K562 (cell line): ENCODE measurements at regions not wholly inside any gene's neighbourhood (a gene's known extent, or its start where the extent isn't known, plus 50 kb on each side); places are given as distances from the start of the nearest gene placed in this dataset.

Experiments used
- TAF15 ChIP-seq: fragments of 200-400 bp; formaldehyde crosslinking; IDR thresholded peaks from 2 replicates; pipeline ENCODE4 v1.6.1; 2017; ENCODE audit warnings: mild to moderate bottlenecking, low read depth, low read length, moderate library complexity
- TAF7 ChIP-seq: fragments of 450-650 bp; IDR thresholded peaks from 2 replicates; pipeline ENCODE4 v1.6.1; 2016; ENCODE audit warnings: missing genetic modification characterization, missing compliant biosample characterization
- ZNF24 ChIP-seq: fragments of 450-650 bp; IDR thresholded peaks from 2 replicates; pipeline ENCODE4 v1.6.1; 2016
- ZZZ3 ChIP-seq: fragments of 450-650 bp; IDR thresholded peaks from 2 replicates; pipeline ENCODE4 v1.6.1; 2016; ENCODE audit warnings: antibody characterized with exemption, mild to moderate bottlenecking, moderate library complexity
- TF ChIP-seq, protein P1 (sequence below), 3 experiments: IDR thresholded peaks in 2 of 3; conservative IDR thresholded peaks in 1 of 3; 2 replicates each; pipeline ENCODE4 v1.5.1; 2011 to 2012; ENCODE audit warnings: low read length in 3 of 3, mild to moderate bottlenecking in 3 of 3, control low read depth in 2 of 3, improper control_type of control experiment in 1 of 3, inconsistent platforms in 1 of 3, low read depth in 1 of 3, mixed read lengths in 1 of 3, moderate library complexity in 1 of 3; ENCODE audit not compliant: insufficient read depth in 2 of 3
- TF ChIP-seq, protein P2 (sequence below): fragments of 250-450 bp; sonication (Bioruptor Pico); IDR thresholded peaks from 2 replicates; pipeline ENCODE4 v1.8.0; 2022; ENCODE audit warnings: inconsistent platforms

DNA sequence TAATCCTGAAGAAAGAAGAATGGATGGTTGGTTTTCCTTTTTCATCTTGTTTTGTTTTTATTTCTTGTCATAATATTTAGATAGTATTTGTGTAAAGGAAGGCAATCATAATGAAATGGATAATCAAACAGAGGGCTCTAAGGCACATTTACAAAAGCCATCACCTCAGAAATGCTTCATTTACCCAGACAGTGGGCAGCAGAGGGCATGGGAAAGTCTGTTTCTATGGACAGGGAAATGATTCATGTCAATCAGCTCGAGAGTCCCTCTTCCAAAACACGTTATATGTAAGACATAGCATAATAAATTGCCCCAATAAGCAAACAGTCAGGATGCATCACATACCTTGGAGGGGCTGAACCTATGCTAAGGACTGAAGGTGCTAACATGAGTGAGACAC lies 426.1 kb downstream of the PLPP3 start:
- TF ChIP-seq, protein P1, sequence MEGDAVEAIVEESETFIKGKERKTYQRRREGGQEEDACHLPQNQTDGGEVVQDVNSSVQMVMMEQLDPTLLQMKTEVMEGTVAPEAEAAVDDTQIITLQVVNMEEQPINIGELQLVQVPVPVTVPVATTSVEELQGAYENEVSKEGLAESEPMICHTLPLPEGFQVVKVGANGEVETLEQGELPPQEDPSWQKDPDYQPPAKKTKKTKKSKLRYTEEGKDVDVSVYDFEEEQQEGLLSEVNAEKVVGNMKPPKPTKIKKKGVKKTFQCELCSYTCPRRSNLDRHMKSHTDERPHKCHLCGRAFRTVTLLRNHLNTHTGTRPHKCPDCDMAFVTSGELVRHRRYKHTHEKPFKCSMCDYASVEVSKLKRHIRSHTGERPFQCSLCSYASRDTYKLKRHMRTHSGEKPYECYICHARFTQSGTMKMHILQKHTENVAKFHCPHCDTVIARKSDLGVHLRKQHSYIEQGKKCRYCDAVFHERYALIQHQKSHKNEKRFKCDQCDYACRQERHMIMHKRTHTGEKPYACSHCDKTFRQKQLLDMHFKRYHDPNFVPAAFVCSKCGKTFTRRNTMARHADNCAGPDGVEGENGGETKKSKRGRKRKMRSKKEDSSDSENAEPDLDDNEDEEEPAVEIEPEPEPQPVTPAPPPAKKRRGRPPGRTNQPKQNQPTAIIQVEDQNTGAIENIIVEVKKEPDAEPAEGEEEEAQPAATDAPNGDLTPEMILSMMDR (IDR thresholded peaks at IDR 0.05 in 2 of 3, conservative IDR thresholded peaks at IDR 0.05 in 1 of 3; ENCODE audit: insufficient read depth in 2 of 3, low read depth in 1 of 3, low read length in 3 of 3), result no peak
- no peak for TF ChIP-seq TAF15
- TF ChIP-seq, protein P2, sequence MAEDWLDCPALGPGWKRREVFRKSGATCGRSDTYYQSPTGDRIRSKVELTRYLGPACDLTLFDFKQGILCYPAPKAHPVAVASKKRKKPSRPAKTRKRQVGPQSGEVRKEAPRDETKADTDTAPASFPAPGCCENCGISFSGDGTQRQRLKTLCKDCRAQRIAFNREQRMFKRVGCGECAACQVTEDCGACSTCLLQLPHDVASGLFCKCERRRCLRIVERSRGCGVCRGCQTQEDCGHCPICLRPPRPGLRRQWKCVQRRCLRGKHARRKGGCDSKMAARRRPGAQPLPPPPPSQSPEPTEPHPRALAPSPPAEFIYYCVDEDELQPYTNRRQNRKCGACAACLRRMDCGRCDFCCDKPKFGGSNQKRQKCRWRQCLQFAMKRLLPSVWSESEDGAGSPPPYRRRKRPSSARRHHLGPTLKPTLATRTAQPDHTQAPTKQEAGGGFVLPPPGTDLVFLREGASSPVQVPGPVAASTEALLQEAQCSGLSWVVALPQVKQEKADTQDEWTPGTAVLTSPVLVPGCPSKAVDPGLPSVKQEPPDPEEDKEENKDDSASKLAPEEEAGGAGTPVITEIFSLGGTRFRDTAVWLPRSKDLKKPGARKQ (CRISPR knock-in tag), result no peak
- TF ChIP-seq TAF7 (tag), result no peak
- TF ChIP-seq ZNF24, result no peak
- TF ChIP-seq ZZZ3, result no peak
